ENCODE measurements at regions not wholly inside any gene's neighbourhood (a gene's known extent, or its start where the extent isn't known, plus 50 kb on each side); places are given as distances from the start of the nearest gene placed in this dataset.

DNA sequence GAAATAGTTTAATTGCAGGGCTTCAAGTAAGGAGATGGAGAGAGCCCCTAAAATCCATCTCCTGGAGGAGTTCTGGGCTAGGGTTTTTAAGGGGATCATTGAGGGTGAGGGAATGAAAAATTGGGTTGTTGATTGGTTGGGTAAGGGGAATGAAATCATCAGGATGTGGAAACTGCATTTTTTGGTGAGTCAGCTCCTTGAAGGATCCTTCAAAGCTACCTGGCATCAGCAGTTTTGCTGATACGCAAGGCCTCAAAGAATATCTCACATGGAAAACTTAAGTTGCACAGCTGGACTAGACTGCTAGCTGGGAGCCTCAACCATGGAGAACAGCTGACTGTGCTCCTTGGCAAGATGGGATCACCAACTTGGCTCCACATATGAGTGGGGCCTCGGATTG lies 136.7 kb downstream of the FGF10 start:
- H3K27ac ChIP-seq (ENCODE audit: low read depth, low read length) = no peak overlapping the region
- H3K4me3 ChIP-seq (ENCODE audit: low read depth, low read length) = no peak overlapping the region
- H3K27me3 ChIP-seq (ENCODE audit: control insufficient read depth, insufficient read depth, low read length) = no peaks in the 10 kb centered on the region
- no peak for DNase-seq (ENCODE audit: low read depth in 4 of 6, low spot score in 6 of 6)
- H3K4me1 ChIP-seq (ENCODE audit: control insufficient read depth, insufficient read depth, low read length) = no peaks in the 10 kb centered on the region
- H3K9me3 ChIP-seq (ENCODE audit: control insufficient read depth, insufficient read depth, low read length) = no peaks in the 10 kb centered on the region
- 100% methylated on average over 2 of the region's 2 CpGs for WGBS (ENCODE audit: insufficient coverage)
- H3K36me3 ChIP-seq (ENCODE audit: control insufficient read depth, insufficient read depth, low read length) = no peaks in the 10 kb centered on the region

DNA sequence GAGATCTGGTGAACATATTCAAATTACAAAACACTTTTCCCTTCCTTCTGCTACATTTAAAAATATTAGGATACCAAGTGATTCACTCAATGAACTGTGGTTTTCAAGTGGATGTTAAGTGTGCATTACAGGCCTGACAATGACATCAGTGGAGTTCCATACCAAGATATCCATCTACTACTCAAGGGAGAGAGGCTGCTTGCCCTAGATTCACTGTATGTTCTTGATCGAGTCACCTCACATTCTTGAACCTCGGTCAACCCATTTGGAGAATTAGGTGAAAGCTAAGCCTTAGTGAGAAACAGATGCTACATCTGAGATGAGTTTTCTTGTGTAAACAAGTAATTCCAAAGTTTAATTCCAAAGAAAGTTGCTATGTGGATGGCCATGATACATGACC lies 142.2 kb downstream of the FGF10 start:
- Histone ChIP-seq H3K4me3 (ENCODE audit: low read depth, low read length) (no peak overlapping the region), H3K36me3 (ENCODE audit: control insufficient read depth, insufficient read depth, low read length) (no peaks in the 10 kb centered on the region), H3K9me3 (ENCODE audit: control insufficient read depth, insufficient read depth, low read length) (no peaks in the 10 kb centered on the region), H3K27ac (ENCODE audit: low read depth, low read length) (no peak overlapping the region), H3K27me3 (ENCODE audit: control insufficient read depth, insufficient read depth, low read length) (no peaks in the 10 kb centered on the region), H3K4me1 (ENCODE audit: control insufficient read depth, insufficient read depth, low read length) (no peaks in the 10 kb centered on the region)
- no peak for DNase-seq (ENCODE audit: low read depth in 4 of 6, low spot score in 6 of 6)
- WGBS (ENCODE audit: insufficient coverage) = no CpG with 5 or more reads among the region's 2 CpGs

- Histone ChIP-seq H3K4me1 (ENCODE audit: control insufficient read depth, insufficient read depth, low read length) (no peaks in the 10 kb centered on the region), H3K36me3 (ENCODE audit: control insufficient read depth, insufficient read depth, low read length) (no peaks in the 10 kb centered on the region), H3K4me3 (ENCODE audit: low read depth, low read length) (no peak overlapping the region), H3K27me3 (ENCODE audit: control insufficient read depth, insufficient read depth, low read length) (no peaks in the 10 kb centered on the region), H3K27ac (ENCODE audit: low read depth, low read length) (no peak overlapping the region), H3K9me3 (ENCODE audit: control insufficient read depth, insufficient read depth, low read length) (no peaks in the 10 kb centered on the region)
- WGBS (ENCODE audit: insufficient coverage) = 60% methylated on average over 1 of the region's 1 CpG
- no peak for DNase-seq (ENCODE audit: low read depth in 4 of 6, low spot score in 6 of 6)
These were observed 143.3 kb downstream of the FGF10 start for GRCh38 chr5:44245935-44246334.

GRCh38 chr5:44242791-44243190 lies 146.4 kb downstream of the FGF10 start:
- Histone ChIP-seq H3K27me3 (ENCODE audit: control insufficient read depth, insufficient read depth, low read length) (no peaks in the 10 kb centered on the region), H3K27ac (ENCODE audit: low read depth, low read length) (no peak overlapping the region), H3K36me3 (ENCODE audit: control insufficient read depth, insufficient read depth, low read length) (no peaks in the 10 kb centered on the region), H3K4me3 (ENCODE audit: low read depth, low read length) (no peak overlapping the region), H3K9me3 (ENCODE audit: control insufficient read depth, insufficient read depth, low read length) (no peaks in the 10 kb centered on the region), H3K4me1 (ENCODE audit: control insufficient read depth, insufficient read depth, low read length) (no peaks in the 10 kb centered on the region)
- DNase-seq (ENCODE audit: low read depth in 4 of 6, low spot score in 6 of 6) = no peak
- WGBS (ENCODE audit: insufficient coverage) = 100% methylated on average over 1 of the region's 1 CpG

DNA sequence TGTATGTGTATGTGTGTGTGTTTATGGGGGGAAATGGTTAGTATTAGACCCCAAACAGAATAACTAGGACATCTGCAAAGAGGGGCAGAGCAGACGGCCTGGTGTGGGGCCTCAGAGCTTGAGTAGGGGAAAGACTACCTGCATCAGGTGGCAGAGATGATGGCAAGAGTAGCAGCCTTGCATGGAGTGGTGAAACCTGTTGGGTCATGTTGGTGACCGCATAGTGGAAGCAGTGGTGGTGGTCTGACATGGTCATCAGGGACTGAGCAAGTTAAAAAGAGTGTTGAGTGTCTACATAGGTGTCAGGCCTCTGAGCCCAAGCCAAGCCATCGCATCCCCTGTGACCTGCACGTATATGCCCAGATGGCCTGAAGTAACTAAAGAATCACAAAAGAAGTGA lies 153.2 kb downstream of the FGF10 start:
- H3K9me3 ChIP-seq (ENCODE audit: control insufficient read depth, insufficient read depth, low read length) = no peaks in the 10 kb centered on the region
- DNase-seq (ENCODE audit: low read depth in 4 of 6, low spot score in 6 of 6) = no peak
- H3K36me3 ChIP-seq (ENCODE audit: control insufficient read depth, insufficient read depth, low read length) = no peaks in the 10 kb centered on the region
- H3K27ac ChIP-seq (ENCODE audit: low read depth, low read length) = no peak overlapping the region
- 92% methylated on average over 2 of the region's 4 CpGs for WGBS (ENCODE audit: insufficient coverage)
- no peaks in the 10 kb centered on the region for H3K4me1 ChIP-seq (ENCODE audit: control insufficient read depth, insufficient read depth, low read length)
- no peak overlapping the region for H3K4me3 ChIP-seq (ENCODE audit: low read depth, low read length)
- no peaks in the 10 kb centered on the region for H3K27me3 ChIP-seq (ENCODE audit: control insufficient read depth, insufficient read depth, low read length)

GRCh38 chr5:44233691-44234090 lies 155.5 kb downstream of the FGF10 start:
- Histone ChIP-seq H3K4me1 (ENCODE audit: control insufficient read depth, insufficient read depth, low read length) (no peaks in the 10 kb centered on the region), H3K4me3 (ENCODE audit: low read depth, low read length) (no peak overlapping the region), H3K27me3 (ENCODE audit: control insufficient read depth, insufficient read depth, low read length) (no peaks in the 10 kb centered on the region), H3K36me3 (ENCODE audit: control insufficient read depth, insufficient read depth, low read length) (no peaks in the 10 kb centered on the region), H3K27ac (ENCODE audit: low read depth, low read length) (no peak overlapping the region), H3K9me3 (ENCODE audit: control insufficient read depth, insufficient read depth, low read length) (no peaks in the 10 kb centered on the region)
- no peak for DNase-seq (ENCODE audit: low read depth in 4 of 6, low spot score in 6 of 6)
- WGBS (ENCODE audit: insufficient coverage) = 83% methylated on average over 1 of the region's 2 CpGs

- Histone ChIP-seq H3K9me3 (ENCODE audit: control insufficient read depth, insufficient read depth, low read length) (no peaks in the 10 kb centered on the region), H3K4me1 (ENCODE audit: control insufficient read depth, insufficient read depth, low read length) (no peaks in the 10 kb centered on the region), H3K4me3 (ENCODE audit: low read depth, low read length) (no peak overlapping the region), H3K27me3 (ENCODE audit: control insufficient read depth, insufficient read depth, low read length) (no peaks in the 10 kb centered on the region), H3K27ac (ENCODE audit: low read depth, low read length) (no peak overlapping the region), H3K36me3 (ENCODE audit: control insufficient read depth, insufficient read depth, low read length) (no peaks in the 10 kb centered on the region)
- no CpG with 5 or more reads among the region's 8 CpGs for WGBS (ENCODE audit: insufficient coverage)
- no peak for DNase-seq (ENCODE audit: low read depth in 4 of 6, low spot score in 6 of 6)
These were observed 163.7 kb downstream of the FGF10 start for GRCh38 chr5:44225231-44226160.

DNA sequence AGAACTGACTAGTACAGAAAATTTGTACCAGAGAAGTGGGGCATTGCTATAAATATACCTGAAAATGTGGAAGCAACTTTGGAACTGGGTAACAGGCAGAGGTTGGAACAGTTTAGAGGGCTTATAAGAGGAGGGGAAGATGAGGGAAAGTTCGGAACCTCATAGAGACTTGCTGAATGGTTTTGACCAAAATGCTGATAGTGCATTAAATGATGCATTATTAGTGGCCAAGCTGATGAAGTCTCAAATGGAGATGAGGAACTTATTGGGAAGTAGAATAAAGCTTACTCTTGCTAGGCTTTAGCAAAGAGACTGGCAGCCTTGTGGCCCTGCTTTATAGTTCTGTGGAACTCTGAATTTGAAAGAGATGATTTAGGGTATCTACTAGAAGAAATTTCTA lies 189.8 kb downstream of the FGF10 start:
- H3K36me3 ChIP-seq (ENCODE audit: control insufficient read depth, insufficient read depth, low read length) = no peaks in the 10 kb centered on the region
- H3K27me3 ChIP-seq (ENCODE audit: control insufficient read depth, insufficient read depth, low read length) = no peaks in the 10 kb centered on the region
- DNase-seq (ENCODE audit: low read depth in 4 of 6, low spot score in 6 of 6) = no peak
- H3K4me3 ChIP-seq (ENCODE audit: low read depth, low read length) = no peak overlapping the region
- 83% methylated on average over 1 of the region's 1 CpG for whole genome bisulfite sequencing (ENCODE audit: insufficient coverage)
- no peaks in the 10 kb centered on the region for H3K4me1 ChIP-seq (ENCODE audit: control insufficient read depth, insufficient read depth, low read length)
- H3K9me3 ChIP-seq (ENCODE audit: control insufficient read depth, insufficient read depth, low read length) = no peaks in the 10 kb centered on the region
- H3K27ac ChIP-seq (ENCODE audit: low read depth, low read length) = no peak overlapping the region

GRCh38 chr5:44189255-44189654 lies 200.0 kb downstream of the FGF10 start:
- H3K27ac ChIP-seq (ENCODE audit: low read depth, low read length) = no peak overlapping the region
- H3K4me1 ChIP-seq (ENCODE audit: control insufficient read depth, insufficient read depth, low read length) = no peaks in the 10 kb centered on the region
- no CpG with 5 or more reads among the region's 2 CpGs for WGBS (ENCODE audit: insufficient coverage)
- H3K36me3 ChIP-seq (ENCODE audit: control insufficient read depth, insufficient read depth, low read length) = no peaks in the 10 kb centered on the region
- no peaks in the 10 kb centered on the region for H3K27me3 ChIP-seq (ENCODE audit: control insufficient read depth, insufficient read depth, low read length)
- no peak for DNase-seq (ENCODE audit: low read depth in 4 of 6, low spot score in 6 of 6)
- H3K4me3 ChIP-seq (ENCODE audit: low read depth, low read length) = no peak overlapping the region
- peaks cover 2% of the 10 kb centered on the region for H3K9me3 ChIP-seq (ENCODE audit: control insufficient read depth, insufficient read depth, low read length)

DNA sequence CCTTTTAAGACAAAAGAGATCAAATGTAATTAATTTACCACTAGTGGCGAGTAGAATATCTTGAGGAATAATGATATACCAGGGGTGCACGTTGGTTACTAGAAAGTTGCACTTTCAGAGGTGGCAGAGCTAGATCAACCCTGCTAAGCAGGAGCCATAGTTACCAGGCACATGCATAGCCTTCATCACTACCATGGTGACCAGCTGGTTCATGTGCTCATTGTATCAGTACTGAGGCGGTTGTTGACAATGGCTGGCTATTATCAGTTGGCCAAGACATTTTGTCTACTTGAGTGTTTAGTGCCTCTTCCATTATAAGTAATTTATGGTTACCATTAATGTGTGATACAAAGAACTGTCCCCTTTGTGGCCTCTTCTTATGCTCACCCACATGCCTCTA lies 201.2 kb downstream of the FGF10 start:
- peaks cover 2% of the 10 kb centered on the region for H3K9me3 ChIP-seq (ENCODE audit: control insufficient read depth, insufficient read depth, low read length)
- no peaks in the 10 kb centered on the region for H3K4me1 ChIP-seq (ENCODE audit: control insufficient read depth, insufficient read depth, low read length)
- H3K27me3 ChIP-seq (ENCODE audit: control insufficient read depth, insufficient read depth, low read length) = no peaks in the 10 kb centered on the region
- H3K27ac ChIP-seq (ENCODE audit: low read depth, low read length) = no peak overlapping the region
- H3K36me3 ChIP-seq (ENCODE audit: control insufficient read depth, insufficient read depth, low read length) = no peaks in the 10 kb centered on the region
- DNase-seq (ENCODE audit: low read depth in 4 of 6, low spot score in 6 of 6) = no peak
- H3K4me3 ChIP-seq (ENCODE audit: low read depth, low read length) = no peak overlapping the region
- no CpG with 5 or more reads among the region's 3 CpGs for WGBS (ENCODE audit: insufficient coverage)
